GM21515 (cell line): ENCODE measurements at regions not wholly inside any gene's neighbourhood (a gene's known extent, or its start where the extent isn't known, plus 50 kb on each side); places are given as distances from the start of the nearest gene placed in this dataset.
"Not testable (repeated sequence)": the region's sequence is repeated elsewhere in the genome, so short reads cannot be mapped to it uniquely, and the experiment has no call there.

Experiments
- ATAC-seq: cut with Tn5 transposase; IDR thresholded peaks from one replicate; pipeline ENCODE4 v1.9.1; 2021; ENCODE audit not compliant: unreplicated experiment

DNA sequence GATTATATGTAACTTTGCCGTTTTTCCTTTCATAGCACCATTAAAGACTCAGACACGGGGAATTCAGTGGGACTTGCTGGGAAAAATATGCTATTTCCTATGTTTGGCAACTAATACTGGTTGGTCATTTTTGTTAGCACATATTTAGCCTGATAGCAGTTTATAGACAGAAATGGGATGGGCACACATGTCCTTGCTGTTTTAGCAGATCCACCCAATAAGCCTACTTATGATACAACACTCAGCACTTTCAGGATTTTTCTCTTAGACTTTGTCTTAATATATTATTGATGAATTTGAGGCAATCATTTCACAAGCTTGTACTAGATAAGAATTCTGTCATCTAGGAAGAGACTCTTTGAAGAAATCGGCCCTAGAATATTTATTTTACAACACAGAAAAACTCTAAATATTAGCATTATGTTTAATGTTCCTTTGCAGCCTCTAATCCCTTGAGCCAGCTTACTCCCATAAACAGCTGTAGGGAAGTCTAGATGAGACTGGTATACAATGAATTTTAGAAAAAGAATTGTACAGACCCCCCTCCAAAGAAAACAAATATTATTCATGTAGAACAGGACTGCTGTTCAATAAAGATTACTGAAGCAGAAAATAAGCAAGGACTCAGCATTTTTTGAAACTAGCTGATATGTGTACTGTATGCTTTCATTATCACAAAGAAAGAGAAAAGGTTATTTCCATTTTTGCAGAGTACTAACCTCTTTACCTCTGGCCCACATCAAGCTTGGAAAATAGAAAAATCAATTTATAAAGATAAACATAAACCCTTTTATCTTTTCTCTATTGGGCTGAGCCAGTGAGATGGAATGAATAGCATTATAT lies 656.8 kb upstream of the SGO1 start:
- ATAC-seq = no peak

DNA sequence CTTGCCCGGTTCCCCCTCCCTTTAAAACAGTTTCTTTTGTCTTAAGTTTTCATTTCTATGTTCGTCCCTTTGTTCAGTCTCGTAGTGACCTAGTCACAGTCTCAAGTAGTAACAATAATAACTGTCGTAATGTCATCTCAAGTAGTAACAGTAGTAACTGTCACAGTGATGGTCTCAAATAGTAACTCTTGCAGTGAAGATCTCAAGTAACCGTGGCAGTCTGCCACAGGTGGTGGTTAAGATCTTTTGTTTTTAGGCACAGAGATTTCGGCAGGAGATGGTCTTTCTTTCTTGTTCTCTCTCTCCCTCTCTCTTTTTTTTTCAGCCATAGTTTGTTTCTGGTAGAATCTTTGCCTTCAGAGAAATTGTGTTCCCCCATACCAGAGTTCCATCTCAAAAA lies 656.0 kb upstream of the SGO1 start:
- no peak for ATAC-seq

DNA sequence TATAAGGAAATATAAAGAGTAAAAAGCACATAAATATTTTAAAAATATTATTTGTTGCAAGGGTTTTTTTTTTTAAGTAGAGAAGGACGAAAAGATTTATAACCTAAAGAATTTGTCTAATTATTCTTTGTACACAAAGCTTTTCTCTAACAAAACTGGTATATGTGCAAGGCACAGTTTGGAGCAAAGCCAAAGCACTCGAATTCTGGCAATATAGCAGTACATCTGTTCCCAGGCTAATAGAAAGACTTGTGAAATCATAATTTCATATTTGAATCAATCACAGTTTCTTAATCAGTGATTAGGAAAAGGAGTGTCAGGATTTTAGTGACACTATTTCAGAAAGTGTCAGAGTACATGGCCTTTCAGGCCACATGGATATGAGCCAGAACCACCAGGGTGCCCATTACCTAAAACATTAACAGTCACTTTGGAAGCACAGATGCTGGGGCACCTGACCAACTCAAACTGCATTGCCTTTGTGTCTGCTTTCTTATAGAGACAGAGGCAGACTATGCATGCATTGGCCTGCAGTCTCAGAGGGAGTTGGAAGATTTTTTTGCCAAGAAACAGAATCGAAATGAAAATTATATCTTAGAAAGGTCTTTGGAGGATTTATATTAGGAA lies 651.8 kb upstream of the SGO1 start:
- ATAC-seq = no peak

DNA sequence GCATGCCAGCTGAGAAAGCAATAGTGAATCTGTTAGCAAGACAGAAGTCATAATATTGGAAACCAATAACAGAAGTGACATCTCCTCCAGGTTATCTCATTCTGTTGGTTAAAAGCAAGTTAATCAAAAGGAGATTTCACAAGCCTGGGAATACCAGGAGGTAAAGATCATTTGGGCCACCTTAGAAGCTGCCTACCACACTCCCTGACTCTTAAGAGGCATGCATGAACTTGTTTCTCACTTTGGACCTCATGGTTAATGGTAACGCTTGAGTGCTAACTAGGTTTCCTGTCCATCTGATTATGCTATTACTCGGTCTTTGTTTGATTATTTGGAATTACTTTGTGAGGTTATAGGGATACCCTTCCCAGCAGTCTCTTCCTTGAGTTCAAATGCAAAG lies 650.8 kb upstream of the SGO1 start:
- no peak for ATAC-seq

DNA sequence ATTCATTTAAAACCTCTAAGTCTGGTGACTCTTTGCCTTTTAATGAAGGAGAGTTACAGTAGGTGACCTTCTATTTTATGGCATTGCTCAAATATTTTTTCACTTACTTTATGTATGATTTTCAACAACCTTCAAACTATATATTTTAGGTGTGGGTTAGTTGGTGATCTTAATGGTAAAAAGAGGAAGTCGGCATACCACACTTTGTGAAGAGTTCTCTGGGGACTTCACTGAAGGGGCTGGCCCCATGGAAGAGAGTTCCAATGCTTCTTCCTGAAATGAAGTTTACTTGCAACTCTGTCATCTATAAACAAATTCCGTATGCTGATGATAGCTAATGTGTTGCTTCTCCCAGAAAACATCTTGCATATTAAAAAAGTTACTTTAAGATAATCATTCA lies 647.0 kb upstream of the SGO1 start:
- ATAC-seq = no peak

DNA sequence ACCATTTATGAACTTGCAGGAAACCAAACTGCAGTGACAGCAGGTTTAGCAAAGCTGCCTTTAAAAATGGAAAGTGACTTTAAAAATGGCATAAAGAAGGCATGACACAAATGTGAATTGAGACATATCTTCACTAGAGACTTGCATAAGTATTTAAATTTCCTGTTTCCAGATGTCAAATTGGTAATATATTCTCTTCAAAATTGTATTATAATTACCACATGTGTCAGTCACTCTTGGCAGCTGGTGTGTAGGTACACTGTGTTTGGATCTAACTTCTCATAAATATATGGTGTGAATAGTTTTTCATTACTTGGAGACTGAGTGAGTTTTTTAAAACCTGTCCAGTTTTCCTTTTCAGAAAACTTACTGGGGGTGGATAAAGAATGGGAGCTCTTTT lies 636.2 kb upstream of the SGO1 start:
- ATAC-seq = no peak

DNA sequence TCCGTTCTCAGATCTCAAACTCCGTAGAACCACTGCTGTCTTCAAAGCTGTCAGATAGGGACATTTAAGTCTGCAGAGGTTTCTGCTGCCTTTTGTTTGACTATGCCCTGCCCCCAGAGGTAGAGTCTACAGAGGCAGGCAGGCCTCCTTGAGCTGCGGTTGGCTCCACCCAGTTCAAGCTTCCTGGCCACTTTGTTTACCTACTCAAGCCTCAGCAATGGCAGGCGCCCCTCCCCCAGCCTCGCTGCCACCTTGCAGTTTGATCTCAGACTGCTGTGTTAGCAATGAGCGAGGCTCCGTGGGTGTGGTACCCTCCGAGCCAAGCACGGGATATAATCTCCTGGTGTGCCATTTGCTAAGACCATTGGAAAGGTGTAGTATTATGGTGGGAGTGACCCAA lies 634.9 kb upstream of the SGO1 start:
- ATAC-seq = not testable (repeated sequence)

DNA sequence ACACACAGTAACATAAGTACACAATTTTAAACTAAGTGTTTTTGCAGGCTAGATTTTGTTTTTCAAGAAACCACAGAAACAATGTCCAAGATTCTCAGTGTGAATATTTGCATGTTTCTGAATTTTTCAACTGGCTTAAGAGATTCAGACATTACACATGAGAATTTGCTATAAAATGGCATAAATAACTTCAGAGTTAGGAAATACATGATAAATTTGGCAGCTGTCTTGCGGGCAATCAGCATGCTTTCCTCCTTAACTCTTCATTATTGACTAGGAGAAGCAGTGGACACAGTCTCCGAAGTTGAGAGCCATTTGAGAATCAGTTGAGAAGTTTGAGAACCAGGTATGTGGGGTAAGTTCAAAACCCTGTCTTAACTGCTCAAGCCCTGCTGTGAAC lies 625.6 kb upstream of the SGO1 start:
- no peak for ATAC-seq

DNA sequence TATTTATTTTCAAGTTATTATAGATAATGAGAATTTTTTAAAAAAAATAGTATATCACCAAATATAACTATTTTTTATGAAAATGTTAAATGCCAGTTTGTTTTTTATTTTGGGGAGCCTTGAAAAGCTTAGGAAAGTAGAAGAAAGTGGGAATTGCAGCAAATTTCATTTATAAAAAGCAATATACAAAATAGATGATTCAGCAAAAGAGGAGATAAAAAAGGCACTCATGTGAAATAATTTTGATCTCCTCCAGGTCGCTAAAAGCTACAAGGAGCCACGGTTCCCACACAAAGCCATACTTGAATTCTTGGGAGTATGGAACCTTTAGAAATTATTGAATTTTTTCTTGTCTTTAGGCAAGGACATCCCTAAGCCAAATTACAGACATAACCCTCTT lies 625.0 kb upstream of the SGO1 start:
- no peak for ATAC-seq

DNA sequence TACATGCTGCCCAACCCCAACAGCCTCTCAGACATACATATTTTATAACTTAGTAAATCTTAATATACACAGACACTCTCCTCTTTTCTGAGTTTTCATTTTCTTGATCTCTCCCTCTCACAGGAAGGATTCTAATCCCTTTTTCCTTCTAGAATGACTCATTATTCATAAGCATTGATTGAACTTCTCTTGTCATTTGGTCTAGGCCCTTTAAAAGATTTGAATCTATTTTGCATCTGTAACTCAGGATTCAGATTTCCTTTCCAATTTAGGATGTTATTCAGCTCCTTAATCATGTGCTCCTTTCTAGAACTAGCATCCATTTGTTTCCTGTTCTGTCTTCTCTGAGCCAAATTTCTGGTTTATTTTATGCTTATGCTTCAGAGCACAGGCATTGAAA lies 624.5 kb upstream of the SGO1 start:
- ATAC-seq = no peak

DNA sequence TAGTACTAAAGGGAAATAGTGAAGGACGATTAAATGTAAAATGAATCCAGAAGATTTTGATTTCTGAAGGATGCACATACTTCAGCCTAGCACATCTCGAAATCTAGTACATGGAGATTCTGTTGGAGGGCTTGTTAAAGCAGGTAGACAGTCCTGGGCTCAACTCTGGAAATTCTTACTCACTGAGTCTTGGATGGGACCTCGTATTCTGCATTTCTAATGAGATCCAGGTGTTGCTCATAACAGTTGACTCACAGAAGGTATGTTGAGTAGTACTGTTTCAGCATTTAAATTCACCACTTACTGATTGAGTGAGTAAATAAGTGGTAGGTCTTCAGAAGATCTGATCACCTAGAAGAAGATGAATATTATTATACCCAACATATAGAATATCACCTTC lies 623.4 kb upstream of the SGO1 start:
- no peak for ATAC-seq

DNA sequence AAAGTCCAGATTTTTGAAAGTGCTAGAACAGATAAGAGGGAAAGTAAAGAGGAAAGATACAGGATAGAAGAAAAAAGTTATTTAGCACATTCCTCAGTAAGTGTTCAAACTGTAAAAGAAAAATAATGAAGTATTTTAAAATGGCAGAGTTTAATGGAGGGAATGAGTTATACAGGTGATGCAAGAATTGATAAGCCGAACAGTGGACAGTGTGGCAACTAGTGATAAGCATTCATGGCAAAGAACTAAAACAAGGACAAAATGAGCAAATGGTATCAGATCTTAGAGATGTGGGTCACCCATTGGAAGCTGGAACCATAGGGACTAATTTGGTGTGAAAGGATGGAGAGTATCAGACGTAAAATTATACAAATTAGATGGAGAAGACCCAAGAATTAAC lies 622.9 kb upstream of the SGO1 start:
- no peak for ATAC-seq

DNA sequence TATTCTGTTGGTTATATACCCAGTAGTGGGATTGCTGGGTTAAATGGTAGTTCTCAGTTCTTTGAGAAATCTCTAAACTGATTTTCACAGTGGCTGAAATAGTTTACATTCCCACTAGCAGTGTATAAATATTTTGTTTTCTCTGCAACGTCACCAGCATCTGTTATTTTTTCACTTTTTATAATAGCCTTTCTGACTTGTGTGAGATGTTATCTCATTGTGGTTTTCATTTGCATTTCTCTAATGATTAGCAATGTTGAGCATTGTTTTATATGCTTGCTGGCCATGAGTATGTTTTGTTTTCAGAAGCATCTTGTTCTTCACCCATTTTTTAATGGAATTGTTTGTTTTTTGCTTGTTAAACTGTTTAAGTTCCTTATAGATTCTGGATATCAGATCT lies 612.7 kb upstream of the SGO1 start:
- ATAC-seq = no peak

DNA sequence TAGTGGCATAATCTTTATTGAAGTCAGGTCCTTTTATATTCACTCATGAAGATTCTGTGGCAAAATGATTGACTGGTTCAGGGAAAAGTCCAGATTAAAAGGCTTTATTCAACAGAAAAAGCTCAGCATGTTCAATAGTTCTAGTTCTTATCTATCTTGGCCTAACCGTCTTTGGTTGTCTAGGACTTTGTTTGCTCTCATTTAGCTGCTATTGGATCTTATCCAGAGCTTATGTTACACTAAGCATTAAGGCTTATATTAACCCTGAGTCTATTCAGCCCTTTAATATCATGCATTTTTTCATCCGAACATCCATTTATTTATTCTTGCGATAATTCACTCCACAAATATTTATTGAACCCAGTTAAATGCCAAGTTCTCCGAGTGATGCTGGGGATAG lies 601.0 kb upstream of the SGO1 start:
- no peak for ATAC-seq

DNA sequence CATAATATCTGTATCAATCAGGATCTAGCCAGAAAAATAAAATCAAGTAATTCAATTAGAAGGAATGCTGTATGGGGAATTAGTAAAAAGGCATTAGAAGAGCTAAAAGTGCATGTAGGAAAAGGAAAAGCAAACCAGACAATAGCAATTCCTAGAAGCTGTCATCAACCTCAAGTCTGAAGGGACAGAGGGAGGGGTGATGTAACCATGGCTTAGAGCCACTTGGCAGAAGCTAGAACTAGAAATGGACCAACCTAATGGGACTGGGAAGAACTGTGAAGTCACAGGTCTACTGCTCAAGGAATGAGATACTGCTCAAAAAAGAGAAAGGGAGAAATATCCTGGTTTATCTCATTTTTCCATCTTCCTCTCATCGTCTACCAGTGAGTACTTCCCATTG lies 590.7 kb upstream of the SGO1 start:
- ATAC-seq = no peak

DNA sequence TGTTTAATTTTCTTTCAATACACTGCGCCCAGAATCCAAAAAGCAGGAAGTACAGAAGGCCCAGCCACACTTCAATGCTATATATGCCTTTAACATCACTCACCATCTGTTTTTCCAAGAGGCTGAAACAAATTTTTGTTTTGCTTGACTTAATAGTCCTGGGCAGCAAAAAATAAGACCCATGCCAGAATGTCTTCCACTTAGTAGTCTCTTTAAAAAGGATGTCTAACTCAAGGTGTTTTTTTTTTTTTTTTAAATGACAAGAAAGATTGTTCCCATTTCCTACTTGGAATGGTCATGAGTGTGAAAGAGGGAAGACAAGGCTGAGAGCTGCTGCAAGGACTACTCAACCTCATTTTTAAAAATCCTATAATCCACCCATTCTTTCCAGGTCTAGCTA lies 590.3 kb upstream of the SGO1 start:
- no peak for ATAC-seq

DNA sequence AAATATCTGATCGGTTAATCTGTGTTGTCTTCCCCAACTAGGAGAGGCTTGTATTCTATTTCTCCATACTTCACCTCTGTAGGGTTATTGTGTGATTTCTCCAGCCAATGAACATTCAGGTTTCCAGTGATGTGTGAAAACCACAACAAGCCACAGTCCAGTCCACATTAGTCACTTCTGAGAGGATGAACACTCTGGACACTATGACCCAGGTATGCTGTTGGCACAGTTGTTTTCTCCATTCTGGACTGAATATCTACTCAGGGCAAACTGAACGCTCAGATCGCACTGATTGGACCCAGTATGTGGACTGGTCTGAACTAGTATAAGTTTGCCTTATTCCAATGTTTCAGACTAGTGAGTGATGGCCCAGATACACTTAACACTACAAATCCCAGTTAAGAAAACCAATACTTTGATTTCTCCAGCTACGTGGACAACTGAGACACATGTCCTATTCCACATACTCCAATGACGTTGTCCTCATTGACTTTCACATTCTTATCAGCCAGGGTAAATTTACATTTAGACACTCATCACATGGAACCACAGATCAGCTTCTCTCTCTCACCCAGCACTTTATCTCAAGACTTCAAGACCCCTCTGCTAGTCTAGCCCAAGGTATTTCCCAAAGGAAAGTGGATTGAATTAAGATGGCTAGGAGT lies 587.4 kb upstream of the SGO1 start:
- ATAC-seq = no peak

DNA sequence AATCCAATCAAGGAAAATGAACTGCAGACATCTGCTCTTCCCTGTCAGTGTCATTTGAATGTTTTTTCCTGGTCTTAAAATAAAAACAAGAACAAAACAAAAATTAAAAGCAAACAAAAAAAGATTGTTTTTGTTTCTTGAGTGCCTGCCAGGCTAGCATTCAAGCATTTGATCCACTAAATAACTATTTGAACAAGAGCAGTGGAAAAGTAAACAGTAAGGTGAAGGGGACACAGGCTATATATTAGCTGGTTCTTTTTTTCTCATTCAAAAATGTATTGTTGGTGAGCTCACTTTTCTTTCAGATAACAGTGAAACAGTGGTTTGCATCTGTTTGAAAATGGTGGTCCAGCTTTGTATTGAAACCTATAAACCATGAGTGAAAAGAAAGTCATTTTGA lies 586.9 kb upstream of the SGO1 start:
- ATAC-seq = no peak

DNA sequence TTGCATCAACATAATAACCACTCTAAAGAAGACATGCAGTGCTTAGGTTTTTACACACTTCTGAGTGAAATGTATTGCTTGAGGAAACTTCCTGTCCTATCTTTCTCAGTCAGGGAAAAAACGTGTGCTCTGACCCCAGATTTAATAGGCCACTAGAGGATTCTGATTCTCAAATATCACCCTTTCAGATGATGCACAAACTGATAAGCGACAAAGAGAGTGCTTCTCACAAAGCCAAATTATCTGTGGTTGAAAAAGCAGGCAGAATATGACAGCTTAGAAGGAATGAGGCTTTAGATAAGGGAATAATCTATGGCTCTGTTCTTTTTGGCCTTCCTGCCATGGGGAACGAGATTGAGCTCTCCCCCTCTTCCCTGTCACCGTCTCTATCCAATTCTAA lies 583.4 kb upstream of the SGO1 start:
- ATAC-seq = no peak

DNA sequence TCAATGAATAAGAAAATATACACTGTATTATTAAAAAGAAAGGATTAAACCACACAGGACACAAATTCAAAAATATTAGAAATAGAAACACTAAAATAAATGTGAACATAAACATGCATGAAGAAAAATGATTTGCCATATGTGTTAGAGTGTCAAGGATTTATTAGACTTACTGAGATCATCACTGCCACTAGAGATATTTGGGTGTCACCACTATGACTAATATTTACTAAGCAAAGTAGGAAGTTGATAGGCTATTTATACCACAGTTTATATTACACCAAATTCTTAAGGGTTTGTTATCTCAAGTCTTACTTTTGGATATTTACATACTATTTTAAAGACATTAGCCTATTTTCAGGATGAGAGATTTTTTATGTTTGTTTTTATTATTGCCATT lies 575.0 kb upstream of the SGO1 start:
- ATAC-seq = no peak

DNA sequence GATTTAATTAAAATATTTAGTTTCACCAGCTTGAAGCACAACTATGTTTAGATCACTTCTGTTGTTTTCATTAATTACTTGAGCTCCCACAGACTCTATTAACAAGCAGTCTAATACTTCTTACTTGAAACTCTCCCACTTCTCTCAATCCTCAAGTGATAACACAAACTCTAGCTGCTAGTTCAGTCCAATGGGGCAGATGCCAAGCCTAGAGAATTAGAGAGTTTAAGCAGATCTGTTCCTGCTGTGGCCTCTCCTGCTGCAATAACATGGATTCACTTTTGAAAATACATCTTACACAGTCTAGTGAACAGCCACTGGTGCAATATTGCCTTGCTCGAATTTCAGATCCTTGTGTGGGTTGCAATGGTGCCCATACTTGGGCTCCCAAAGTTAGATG lies 566.4 kb upstream of the SGO1 start:
- no peak for ATAC-seq

DNA sequence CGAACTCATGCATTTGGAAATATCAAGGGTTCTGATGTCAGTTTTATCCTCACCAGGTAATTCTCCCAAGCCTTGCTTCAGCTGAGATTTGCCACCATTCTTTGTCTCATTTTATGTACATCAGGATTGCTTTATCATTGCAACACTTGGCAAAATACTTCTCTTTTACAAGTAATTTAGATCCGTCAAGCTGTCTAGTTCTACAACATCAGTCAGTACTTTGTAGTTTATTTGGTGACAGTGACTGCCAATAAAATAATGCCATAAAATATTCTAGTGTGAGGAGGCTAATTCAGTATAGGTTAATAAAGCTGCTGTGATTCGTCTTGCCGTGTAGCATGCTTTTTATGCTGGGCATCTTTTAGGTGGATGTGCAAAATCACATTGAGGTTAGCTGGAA lies 565.3 kb upstream of the SGO1 start:
- ATAC-seq = no peak
